OCI-LY1 (cell line): ENCODE measurements at regions not wholly inside any gene's neighbourhood (a gene's known extent, or its start where the extent isn't known, plus 50 kb on each side); places are given as distances from the start of the nearest gene placed in this dataset.

ENCODE experiments used
- CTCF ChIP-seq: fragments of 200-600 bp; sonication (generic), shearing (Covaris generic); IDR thresholded peaks from 2 replicates; pipeline ENCODE4 v1.5.1; 2017; ENCODE audit warnings: mild to moderate bottlenecking, antibody characterized with exemption, low read length, moderate library complexity, mixed read lengths
- EZH2 ChIP-seq: fragments of 200-600 bp; sonication (generic), shearing (Covaris generic); IDR thresholded peaks from 2 replicates; pipeline ENCODE4 v1.8.0; 2017; ENCODE audit warnings: borderline replicate concordance, mixed run types, mild to moderate bottlenecking, antibody characterized with exemption, low read length, moderate library complexity, mixed read lengths

- no peak for TF ChIP-seq CTCF
- no peak for TF ChIP-seq EZH2
Measured at GRCh38 chr14:104339361-104339760, 201.0 kb downstream of the KIF26A start.
